ENCODE measurements at regions not wholly inside any gene's neighbourhood (a gene's known extent, or its start where the extent isn't known, plus 50 kb on each side); places are given as distances from the start of the nearest gene placed in this dataset.

GRCh38 chr2:62286089-62286785 lies 90.3 kb downstream of the B3GNT2 start:
- no peak for DNase-seq (ENCODE audit: low read depth)
- no peak overlapping the region for H3K4me3 ChIP-seq (ENCODE audit: low read depth, low read length)
- no peaks in the 10 kb centered on the region for H3K36me3 ChIP-seq (ENCODE audit: control insufficient read depth, insufficient read depth, low read length)
- TF ChIP-seq CTCF (IDR thresholded peaks at IDR 0.05; ENCODE audit: insufficient read depth, low read length, poor library complexity, severe bottlenecking): no peak
- no peaks in the 10 kb centered on the region for H3K27me3 ChIP-seq (ENCODE audit: control insufficient read depth, insufficient read depth, low read length)

- no peaks in the 10 kb centered on the region for H3K27me3 ChIP-seq (ENCODE audit: control insufficient read depth, insufficient read depth, low read length)
- no peak for TF ChIP-seq CTCF (IDR thresholded peaks at IDR 0.05; ENCODE audit: insufficient read depth, low read length, poor library complexity, severe bottlenecking)
- H3K4me3 ChIP-seq (ENCODE audit: low read depth, low read length): no peak overlapping the region
- no peaks in the 10 kb centered on the region for H3K36me3 ChIP-seq (ENCODE audit: control insufficient read depth, insufficient read depth, low read length)
- no peak for DNase-seq (ENCODE audit: low read depth)
Observed at GRCh38 chr2:62284980-62285379, 89.1 kb downstream of the B3GNT2 start.

- no peak overlapping the region for H3K4me3 ChIP-seq (ENCODE audit: low read depth, low read length)
- H3K27me3 ChIP-seq (ENCODE audit: control insufficient read depth, insufficient read depth, low read length): no peaks in the 10 kb centered on the region
- DNase-seq (ENCODE audit: low read depth): no peak
- no peaks in the 10 kb centered on the region for H3K36me3 ChIP-seq (ENCODE audit: control insufficient read depth, insufficient read depth, low read length)
- TF ChIP-seq CTCF (IDR thresholded peaks at IDR 0.05; ENCODE audit: insufficient read depth, low read length, poor library complexity, severe bottlenecking): no peak
Observed at GRCh38 chr2:62284471-62284870, 88.6 kb downstream of the B3GNT2 start.

- Histone ChIP-seq H3K27me3 (ENCODE audit: control insufficient read depth, insufficient read depth, low read length) (no peaks in the 10 kb centered on the region), H3K36me3 (ENCODE audit: control insufficient read depth, insufficient read depth, low read length) (no peaks in the 10 kb centered on the region), H3K4me3 (ENCODE audit: low read depth, low read length) (no peak overlapping the region)
- TF ChIP-seq CTCF (IDR thresholded peaks at IDR 0.05; ENCODE audit: insufficient read depth, low read length, poor library complexity, severe bottlenecking): no peak
- DNase-seq (ENCODE audit: low read depth): no peak
Observed at GRCh38 chr2:62283147-62283546, 87.2 kb downstream of the B3GNT2 start.

GRCh38 chr2:62281663-62282062 lies 85.7 kb downstream of the B3GNT2 start:
- no peak for TF ChIP-seq CTCF (IDR thresholded peaks at IDR 0.05; ENCODE audit: insufficient read depth, low read length, poor library complexity, severe bottlenecking)

GRCh38 chr2:62277688-62278087 lies 81.8 kb downstream of the B3GNT2 start:
- H3K4me3 ChIP-seq (ENCODE audit: low read depth, low read length): no peak overlapping the region
- DNase-seq (ENCODE audit: low read depth): no peak
- no peak for TF ChIP-seq CTCF (IDR thresholded peaks at IDR 0.05; ENCODE audit: insufficient read depth, low read length, poor library complexity, severe bottlenecking)
- H3K36me3 ChIP-seq (ENCODE audit: control insufficient read depth, insufficient read depth, low read length): no peaks in the 10 kb centered on the region
- H3K27me3 ChIP-seq (ENCODE audit: control insufficient read depth, insufficient read depth, low read length): no peaks in the 10 kb centered on the region

More at GRCh38 chr2:62281663-62282062, 85.7 kb downstream of the B3GNT2 start:
- H3K36me3 ChIP-seq (ENCODE audit: control insufficient read depth, insufficient read depth, low read length): no peaks in the 10 kb centered on the region
- H3K27me3 ChIP-seq (ENCODE audit: control insufficient read depth, insufficient read depth, low read length): no peaks in the 10 kb centered on the region
- no peak for DNase-seq (ENCODE audit: low read depth)
- H3K4me3 ChIP-seq (ENCODE audit: low read depth, low read length): no peak overlapping the region

Measured in kidney epithelial cell (primary cell).